ENCODE measurements at regions not wholly inside any gene's neighbourhood (a gene's known extent, or its start where the extent isn't known, plus 50 kb on each side); places are given as distances from the start of the nearest gene placed in this dataset.

DNA sequence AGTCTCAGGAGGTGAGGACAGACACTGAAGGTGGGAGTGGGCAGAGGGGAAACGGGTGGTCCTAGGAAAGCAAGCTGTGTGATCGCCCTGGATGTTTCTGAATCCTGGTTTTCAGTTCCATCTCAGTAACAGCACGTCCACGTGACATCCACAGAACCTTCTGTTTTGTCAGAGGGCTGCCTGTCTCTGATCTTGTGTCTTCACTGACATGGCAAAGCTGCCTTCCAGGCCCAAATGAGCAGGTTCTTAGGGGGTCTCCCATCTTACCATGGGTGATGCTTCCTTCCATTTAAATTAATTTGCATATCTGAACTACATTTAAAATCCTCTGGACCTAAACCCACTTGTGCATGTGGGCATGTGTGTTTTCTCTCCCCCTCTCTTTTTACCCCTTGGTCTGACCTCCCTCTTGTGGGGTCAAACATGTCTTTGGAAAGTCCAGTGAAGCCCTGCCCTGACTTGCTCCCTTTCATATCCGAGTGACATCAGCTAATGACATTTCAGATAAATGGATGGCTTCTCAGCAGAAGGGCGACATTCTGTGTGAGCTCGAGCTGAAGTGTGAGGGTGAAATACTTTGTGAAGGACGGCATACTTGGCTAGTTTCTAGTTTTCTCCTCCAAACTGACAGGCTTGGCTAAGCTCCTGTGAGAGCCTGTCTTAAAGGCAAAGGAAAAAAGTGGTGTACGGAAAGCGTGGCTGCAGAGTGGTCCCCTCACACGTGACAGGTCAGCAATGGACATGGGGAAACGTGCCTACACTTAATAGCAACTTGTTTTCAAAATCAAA lies 204.8 kb upstream of the S1PR3 start:
- ATAC-seq: no peak
- H3K27me3 Mint-ChIP-seq (ENCODE audit: low read depth): no peaks in the 10 kb centered on the region
- H3K4me1 Mint-ChIP-seq: peaks cover 10% of the 10 kb centered on the region
- H3K27ac Mint-ChIP-seq: 0 out of 2 replicates have a peak overlapping the region, but pooled peaks have one; percentile 28
- H3K9me3 Mint-ChIP-seq: no peaks in the 10 kb centered on the region
- no peaks in the 10 kb centered on the region for H3K36me3 Mint-ChIP-seq
- H3K4me3 Mint-ChIP-seq: no peak overlapping the region
- POLR2A ChIA-PET: no interaction called here
- no peak for DNase-seq (ENCODE audit: low spot score)
- TF ChIP-seq, protein P1, sequence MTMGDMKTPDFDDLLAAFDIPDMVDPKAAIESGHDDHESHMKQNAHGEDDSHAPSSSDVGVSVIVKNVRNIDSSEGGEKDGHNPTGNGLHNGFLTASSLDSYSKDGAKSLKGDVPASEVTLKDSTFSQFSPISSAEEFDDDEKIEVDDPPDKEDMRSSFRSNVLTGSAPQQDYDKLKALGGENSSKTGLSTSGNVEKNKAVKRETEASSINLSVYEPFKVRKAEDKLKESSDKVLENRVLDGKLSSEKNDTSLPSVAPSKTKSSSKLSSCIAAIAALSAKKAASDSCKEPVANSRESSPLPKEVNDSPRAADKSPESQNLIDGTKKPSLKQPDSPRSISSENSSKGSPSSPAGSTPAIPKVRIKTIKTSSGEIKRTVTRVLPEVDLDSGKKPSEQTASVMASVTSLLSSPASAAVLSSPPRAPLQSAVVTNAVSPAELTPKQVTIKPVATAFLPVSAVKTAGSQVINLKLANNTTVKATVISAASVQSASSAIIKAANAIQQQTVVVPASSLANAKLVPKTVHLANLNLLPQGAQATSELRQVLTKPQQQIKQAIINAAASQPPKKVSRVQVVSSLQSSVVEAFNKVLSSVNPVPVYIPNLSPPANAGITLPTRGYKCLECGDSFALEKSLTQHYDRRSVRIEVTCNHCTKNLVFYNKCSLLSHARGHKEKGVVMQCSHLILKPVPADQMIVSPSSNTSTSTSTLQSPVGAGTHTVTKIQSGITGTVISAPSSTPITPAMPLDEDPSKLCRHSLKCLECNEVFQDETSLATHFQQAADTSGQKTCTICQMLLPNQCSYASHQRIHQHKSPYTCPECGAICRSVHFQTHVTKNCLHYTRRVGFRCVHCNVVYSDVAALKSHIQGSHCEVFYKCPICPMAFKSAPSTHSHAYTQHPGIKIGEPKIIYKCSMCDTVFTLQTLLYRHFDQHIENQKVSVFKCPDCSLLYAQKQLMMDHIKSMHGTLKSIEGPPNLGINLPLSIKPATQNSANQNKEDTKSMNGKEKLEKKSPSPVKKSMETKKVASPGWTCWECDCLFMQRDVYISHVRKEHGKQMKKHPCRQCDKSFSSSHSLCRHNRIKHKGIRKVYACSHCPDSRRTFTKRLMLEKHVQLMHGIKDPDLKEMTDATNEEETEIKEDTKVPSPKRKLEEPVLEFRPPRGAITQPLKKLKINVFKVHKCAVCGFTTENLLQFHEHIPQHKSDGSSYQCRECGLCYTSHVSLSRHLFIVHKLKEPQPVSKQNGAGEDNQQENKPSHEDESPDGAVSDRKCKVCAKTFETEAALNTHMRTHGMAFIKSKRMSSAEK (CRISPR knock-in tag; IDR thresholded peaks at IDR 0.05; ENCODE audit: borderline replicate concordance): no peak
- TF ChIP-seq ZNF512 (CRISPR knock-in tag; IDR thresholded peaks at IDR 0.05; ENCODE audit: borderline replicate concordance) (no peak), NR2C2 (CRISPR knock-in tag; IDR thresholded peaks at IDR 0.05) (no peak), CREM (CRISPR knock-in tag; IDR thresholded peaks at IDR 0.05) (no peak), PRRX2 (CRISPR knock-in tag; IDR thresholded peaks at IDR 0.05) (no peak), ZNF281 (CRISPR knock-in tag; IDR thresholded peaks at IDR 0.05) (no peak), STAT6 (CRISPR knock-in tag; conservative IDR thresholded peaks at IDR 0.05; ENCODE audit: low read depth) (no peak), NR1H2 (CRISPR knock-in tag; IDR thresholded peaks at IDR 0.05) (no peak), RELA (CRISPR knock-in tag; IDR thresholded peaks at IDR 0.05; ENCODE audit: borderline replicate concordance) (no peak), ATF3 (CRISPR knock-in tag; conservative IDR thresholded peaks at IDR 0.05) (no peak), ATF6 (CRISPR knock-in tag; IDR thresholded peaks at IDR 0.05) (no peak)
- TF ChIP-seq, protein P2, sequence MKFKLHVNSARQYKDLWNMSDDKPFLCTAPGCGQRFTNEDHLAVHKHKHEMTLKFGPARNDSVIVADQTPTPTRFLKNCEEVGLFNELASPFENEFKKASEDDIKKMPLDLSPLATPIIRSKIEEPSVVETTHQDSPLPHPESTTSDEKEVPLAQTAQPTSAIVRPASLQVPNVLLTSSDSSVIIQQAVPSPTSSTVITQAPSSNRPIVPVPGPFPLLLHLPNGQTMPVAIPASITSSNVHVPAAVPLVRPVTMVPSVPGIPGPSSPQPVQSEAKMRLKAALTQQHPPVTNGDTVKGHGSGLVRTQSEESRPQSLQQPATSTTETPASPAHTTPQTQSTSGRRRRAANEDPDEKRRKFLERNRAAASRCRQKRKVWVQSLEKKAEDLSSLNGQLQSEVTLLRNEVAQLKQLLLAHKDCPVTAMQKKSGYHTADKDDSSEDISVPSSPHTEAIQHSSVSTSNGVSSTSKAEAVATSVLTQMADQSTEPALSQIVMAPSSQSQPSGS (CRISPR knock-in tag; IDR thresholded peaks at IDR 0.05; ENCODE audit: borderline replicate concordance, low read depth): no peak
- TF ChIP-seq, protein P3, sequence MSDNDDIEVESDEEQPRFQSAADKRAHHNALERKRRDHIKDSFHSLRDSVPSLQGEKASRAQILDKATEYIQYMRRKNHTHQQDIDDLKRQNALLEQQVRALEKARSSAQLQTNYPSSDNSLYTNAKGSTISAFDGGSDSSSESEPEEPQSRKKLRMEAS (CRISPR knock-in tag; IDR thresholded peaks at IDR 0.05): no peak
- CTCF ChIA-PET: interaction anchor here (1.5 kb wide), 1 partner anchor 9 kb away, joined by 3 read pairs; no protein-coding TSS in a partner anchor

Data from WTC11 (cell line).